OCI-LY3 (cell line): ENCODE measurements at regions not wholly inside any gene's neighbourhood (a gene's known extent, or its start where the extent isn't known, plus 50 kb on each side); places are given as distances from the start of the nearest gene placed in this dataset.

ENCODE experiments used
- CTCF ChIP-seq: fragments of 200-600, 300-600 bp; sonication (generic); IDR thresholded peaks from 2 replicates; pipeline ENCODE4 v1.5.1; 2014; ENCODE audit warnings: antibody characterized with exemption, low read length, low read depth
- EZH2phosphoT487 ChIP-seq: fragments of 200-600 bp; shearing (Covaris generic); IDR thresholded peaks from 2 replicates; pipeline ENCODE4 v1.6.1; 2018; ENCODE audit warnings: antibody characterized with exemption, mixed run types, low read depth

- TF ChIP-seq CTCF: no peak
- no peak for TF ChIP-seq EZH2phosphoT487
Measured at GRCh38 chrX:123797543-123798447, 62.1 kb upstream of the XIAP start.
